K562 (cell line): ENCODE measurements at regions not wholly inside any gene's neighbourhood (a gene's known extent, or its start where the extent isn't known, plus 50 kb on each side); places are given as distances from the start of the nearest gene placed in this dataset.

Source experiments
- DIDO1 ChIP-seq: fragments of 450-650 bp; IDR thresholded peaks from 2 replicates; pipeline ENCODE4 v1.6.1; 2016; ENCODE audit warnings: low read depth, missing biosample characterization, missing genetic modification characterization
- ETV1 ChIP-seq: fragments of 450-650 bp; conservative IDR thresholded peaks from 2 replicates; pipeline ENCODE4 v1.6.1; 2016; ENCODE audit warnings: missing genetic modification characterization, control low read depth, low read depth, missing compliant biosample characterization
- HSF4 ChIP-seq: fragments of 250-450 bp; sonication (Bioruptor Pico); IDR thresholded peaks from 2 replicates; pipeline ENCODE4 v2.1.2; 2022; ENCODE audit warnings: mild to moderate bottlenecking, moderate library complexity, borderline replicate concordance
- MAZ ChIP-seq, 2 experiments: fragments of 450-650 bp in 1 of 2; sonication (generic) in 1 of 2; formaldehyde crosslinking; IDR thresholded peaks in 1 of 2; conservative IDR thresholded peaks in 1 of 2; 2 replicates each; pipeline versions ENCODE4 v1.4.0 to v1.5.0; 2020; ENCODE audit warnings: mild to moderate bottlenecking in 1 of 2, missing genetic modification reagents in 1 of 2
- MYC ChIP-seq, 2 experiments: fragments of 250-450 bp in 1 of 2; sonication (Bioruptor Pico) in 1 of 2; IDR thresholded peaks; 2 replicates each; pipeline versions ENCODE4 v1.5.1 to v1.6.1; 2012 to 2021; ENCODE audit warnings: low read depth in 2 of 2, borderline replicate concordance in 1 of 2, improper control_type of control experiment in 1 of 2, low read length in 1 of 2, mild to moderate bottlenecking in 1 of 2, moderate library complexity in 1 of 2
- NR2F6 ChIP-seq: fragments of 450-650 bp; formaldehyde crosslinking; IDR thresholded peaks from 2 replicates; pipeline ENCODE4 v1.4.0; 2020; ENCODE audit warnings: mild to moderate bottlenecking
- WHSC1 ChIP-seq: IDR thresholded peaks from one replicate; pipeline ENCODE4 v1.6.1; 2012; ENCODE audit warnings: low read length, control low read depth, inconsistent platforms
- YY1 ChIP-seq, 3 experiments: IDR thresholded peaks; 2 replicates each; pipeline ENCODE4 v1.6.1; 2011; ENCODE audit warnings: low read length in 2 of 3, mild to moderate bottlenecking in 2 of 3, moderate library complexity in 2 of 3, borderline replicate concordance in 1 of 3, control low read depth in 1 of 3, low read depth in 1 of 3; ENCODE audit not compliant: insufficient read depth in 3 of 3, insufficient replicate concordance in 2 of 3, control insufficient read depth in 1 of 3, insufficient read length in 1 of 3; ENCODE audit errors: extremely low read depth in 1 of 3
- ZBTB49 ChIP-seq: sonication (generic); formaldehyde crosslinking; IDR thresholded peaks from 2 replicates; pipeline ENCODE4 v1.8.0; 2022; ENCODE audit warnings: missing genetic modification reagents, mild to moderate bottlenecking, borderline replicate concordance
- ZNF584 ChIP-seq: fragments of 200-800 bp; sonication (Bioruptor generic); IDR thresholded peaks from 2 replicates; pipeline ENCODE4 v1.6.1; 2016; ENCODE audit warnings: low read depth, mild to moderate bottlenecking, missing genetic modification characterization, missing compliant biosample characterization
- ZNF79 ChIP-seq: fragments of 250-450 bp; sonication (Bioruptor Pico); IDR thresholded peaks from 2 replicates; pipeline ENCODE4 v1.4.0; 2020; ENCODE audit warnings: low read depth, mild to moderate bottlenecking, moderate library complexity
- TF ChIP-seq, protein P1 (sequence below), 3 experiments: fragments of 200-800 bp in 1 of 3; sonication (Bioruptor generic) in 1 of 3; sonication (generic) in 1 of 3; formaldehyde crosslinking in 1 of 3; IDR thresholded peaks; 2 replicates each; pipeline versions ENCODE4 v1.6.1 to v1.8.0; 2016 to 2022; ENCODE audit warnings: mild to moderate bottlenecking in 2 of 3, missing compliant biosample characterization in 2 of 3, missing genetic modification characterization in 2 of 3, missing genetic modification reagents in 1 of 3

GRCh38 chr10:33056828-33057596 lies 99.0 kb upstream of the ITGB1 start (continued):
- TF ChIP-seq, protein P1, sequence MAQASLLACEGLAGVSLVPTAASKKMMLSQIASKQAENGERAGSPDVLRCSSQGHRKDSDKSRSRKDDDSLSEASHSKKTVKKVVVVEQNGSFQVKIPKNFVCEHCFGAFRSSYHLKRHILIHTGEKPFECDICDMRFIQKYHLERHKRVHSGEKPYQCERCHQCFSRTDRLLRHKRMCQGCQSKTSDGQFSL (CRISPR knock-in tag; IDR thresholded peaks at IDR 0.05) = no peak
- TF ChIP-seq, protein P1 (tag; IDR thresholded peaks at IDR 0.05) = peak in 1 of 2 experiments; percentile 84; a peak in 2 of 4 replicates
- 0 out of 2 replicates have a peak, but pooled peaks have one; percentile 51 for TF ChIP-seq ZNF584 (CRISPR knock-in tag)
- peak; percentile 90 for TF ChIP-seq HSF4 (CRISPR knock-in tag)
- TF ChIP-seq MAZ (CRISPR knock-in tag; conservative IDR thresholded peaks at IDR 0.05 in 1 of 2, IDR thresholded peaks at IDR 0.05 in 1 of 2) = 0 out of 4 replicates have a peak, but pooled peaks of 1 of the 2 experiments have one; percentile 20
- TF ChIP-seq DIDO1 = peak; percentile 67
- no peak for TF ChIP-seq YY1 (IDR thresholded peaks at IDR 0.05; ENCODE audit: borderline replicate concordance in 1 of 3, control insufficient read depth in 1 of 3, extremely low read depth in 1 of 3, insufficient read depth in 3 of 3, insufficient read length in 1 of 3, insufficient replicate concordance in 2 of 3, low read depth in 1 of 3, low read length in 2 of 3)
- TF ChIP-seq NR2F6 = no peak
- peak; percentile 40; the same call in 1 of the 2 replicates for TF ChIP-seq ETV1
- no peak for TF ChIP-seq MYC (IDR thresholded peaks at IDR 0.05; ENCODE audit: low read depth, low read length)
- TF ChIP-seq MYC (CRISPR knock-in tag; IDR thresholded peaks at IDR 0.05; ENCODE audit: borderline replicate concordance, low read depth) = 0 out of 2 replicates have a peak, but pooled peaks have one; percentile 57
- TF ChIP-seq WHSC1 = no peak
- TF ChIP-seq ZBTB49 (CRISPR knock-in tag) = no peak
- peak; percentile 73; the same call in 1 of the 2 replicates for TF ChIP-seq ZNF79 (CRISPR knock-in tag)
